ENCODE measurements at regions not wholly inside any gene's neighbourhood (a gene's known extent, or its start where the extent isn't known, plus 50 kb on each side); places are given as distances from the start of the nearest gene placed in this dataset.
A peak's percentile ranks its signal among the peaks of the same experiment; 100 is the strongest.
"Not testable (repeated sequence)": the region's sequence is repeated elsewhere in the genome, so short reads cannot be mapped to it uniquely, and the experiment has no call there.

DNA sequence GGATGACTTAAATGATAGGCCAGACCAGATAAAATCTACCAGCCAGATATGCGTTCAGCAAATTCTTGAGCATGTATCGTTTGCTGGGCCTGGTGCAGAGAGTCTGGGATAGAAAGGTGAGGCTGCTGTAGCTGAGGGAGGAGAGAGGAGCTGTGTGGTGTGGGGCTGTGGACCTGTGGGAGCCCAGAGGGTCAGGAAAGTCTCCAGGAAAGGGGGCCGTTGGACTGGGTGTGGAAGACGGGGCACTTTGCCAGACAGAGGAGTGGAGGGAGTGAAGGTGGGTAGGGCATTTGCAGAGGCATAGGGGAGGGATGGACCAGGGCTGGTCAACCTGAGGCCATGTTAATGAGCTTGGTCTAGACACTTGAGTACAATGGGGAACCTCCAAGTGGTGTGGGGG, 124.7 kb upstream of the UNC5B start:
- DNase-seq = peak; percentile 4 to 9

DNA sequence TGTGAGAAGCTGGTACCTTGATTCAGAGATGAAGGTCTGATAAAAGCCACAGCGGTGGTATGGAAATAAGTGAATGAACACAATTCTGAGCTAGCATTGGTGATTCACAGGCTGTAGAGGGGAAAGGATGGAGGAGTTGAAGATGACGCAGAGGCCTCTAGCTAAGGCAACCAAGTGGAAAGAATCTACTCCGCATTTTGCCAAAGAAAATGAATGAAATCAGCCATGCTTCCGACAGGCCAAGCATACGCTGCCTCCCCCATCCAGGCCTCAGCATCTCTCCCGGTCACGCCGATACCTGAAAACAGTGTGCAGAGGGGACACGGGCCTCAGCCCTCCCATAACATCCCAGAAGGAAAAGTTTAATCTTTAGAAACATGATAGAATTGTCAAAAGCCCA, 124.3 kb upstream of the UNC5B start:
- DNase-seq = no peak

DNA sequence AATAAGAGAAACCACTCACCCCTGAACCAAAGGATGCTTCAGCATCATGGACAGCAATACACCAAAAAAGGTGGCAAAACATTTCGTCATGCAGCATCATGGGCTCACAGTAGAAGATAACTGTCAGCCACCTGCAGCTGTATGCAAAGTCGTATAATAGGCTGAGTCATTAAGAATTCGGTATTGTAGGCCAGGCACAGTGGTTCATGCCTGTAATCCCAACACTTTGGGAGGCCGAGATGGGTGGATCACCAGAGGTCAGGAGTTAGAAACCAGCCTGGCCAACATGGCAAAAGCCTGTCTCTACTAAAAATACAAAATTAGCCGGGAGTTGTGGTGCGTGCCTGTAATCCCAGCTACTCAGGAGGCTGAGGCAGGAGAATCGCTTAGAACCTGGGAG, 123.8 kb upstream of the UNC5B start:
- not testable (repeated sequence) for DNase-seq

DNA sequence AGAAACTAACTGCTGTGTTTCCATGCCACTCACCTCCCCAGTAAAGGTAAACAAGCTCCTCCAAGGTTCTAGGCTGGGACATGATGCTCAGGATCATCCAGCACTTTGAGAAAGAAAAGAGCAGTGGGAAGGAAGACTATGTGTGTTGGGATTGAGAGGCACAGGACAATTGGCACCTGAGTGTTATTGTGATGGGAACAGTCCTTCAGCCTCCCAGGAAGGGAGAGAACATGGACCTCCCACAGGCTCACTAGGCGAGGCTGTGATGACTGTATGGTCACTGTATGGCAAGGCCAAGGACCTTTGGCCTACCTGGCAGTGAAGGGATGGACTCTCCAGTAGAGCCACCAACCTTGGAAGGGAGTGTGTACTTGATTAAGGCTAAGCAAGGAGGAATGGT, 123.2 kb upstream of the UNC5B start:
- DNase-seq = peak; percentile 4 to 10

DNA sequence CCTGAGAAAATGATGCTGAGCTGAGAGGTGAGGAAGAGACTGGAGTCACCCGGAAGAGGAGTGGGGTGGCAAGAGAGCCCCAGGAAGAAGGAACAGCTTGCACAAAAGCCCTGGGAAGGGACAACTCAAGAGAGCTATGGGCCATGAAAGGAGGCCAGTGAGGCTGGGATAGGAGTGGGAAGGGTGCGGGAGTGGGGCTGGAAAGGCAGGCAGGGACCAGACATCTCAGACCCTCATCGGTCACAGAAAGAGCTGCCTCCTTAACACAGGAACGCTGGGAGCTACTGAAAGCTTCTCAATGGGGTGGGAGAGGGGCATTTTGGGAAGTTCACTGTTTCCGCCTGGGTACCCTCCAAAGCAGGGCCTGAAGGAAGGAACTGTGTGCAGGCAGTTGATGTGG, 122.0 kb upstream of the UNC5B start:
- peak; percentile 1 to 4 for DNase-seq

DNA sequence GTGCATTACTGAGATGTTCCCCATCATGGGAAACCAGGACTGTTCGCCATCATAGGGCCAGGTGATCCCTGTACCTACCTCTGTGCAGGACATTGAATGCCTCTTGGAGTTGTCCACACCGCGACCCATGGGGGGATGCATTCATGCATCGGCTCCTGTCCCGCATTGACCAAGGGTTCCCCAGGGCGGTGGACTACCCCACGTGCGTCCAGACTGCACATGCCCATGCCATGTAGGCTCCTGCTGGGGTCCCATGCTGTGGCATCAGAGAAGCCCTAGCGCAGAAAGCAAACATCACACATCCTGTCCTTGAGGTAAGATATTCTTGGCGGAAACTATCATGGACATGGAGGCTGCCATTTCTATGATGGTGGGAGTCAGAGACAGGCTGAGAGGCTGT, 121.6 kb upstream of the UNC5B start:
- peak in 1 of 2 experiments; percentile 6 for DNase-seq

DNA sequence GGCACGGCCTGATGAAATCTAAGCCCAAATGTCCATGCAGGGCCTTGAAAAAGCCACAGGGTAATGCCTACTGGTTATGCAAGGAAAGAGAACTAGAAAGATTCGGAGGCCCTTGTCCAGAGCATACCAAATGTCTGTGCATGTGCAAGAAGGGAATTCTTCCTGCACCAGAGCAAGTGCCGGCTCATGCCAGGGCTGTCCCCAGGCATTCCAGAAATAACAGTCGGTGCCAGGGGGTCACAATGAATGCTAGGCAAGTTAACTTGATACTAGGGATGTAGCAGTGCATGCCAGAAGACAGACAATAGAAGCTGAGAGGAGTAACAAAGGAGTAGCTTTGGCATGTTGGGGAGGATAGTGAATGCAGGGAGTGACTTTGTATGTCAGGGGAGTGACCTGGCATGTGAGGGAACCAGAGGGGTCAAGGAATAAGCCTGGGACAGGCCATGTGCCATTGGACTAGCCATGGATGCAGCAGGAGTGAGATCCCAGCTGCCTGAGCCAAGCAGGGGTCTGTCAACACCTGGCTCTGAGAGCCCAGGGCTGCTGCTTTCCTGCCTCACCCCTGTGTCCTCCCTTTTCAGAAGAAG, 119.5 kb upstream of the UNC5B start:
- DNase-seq = no peak

DNA sequence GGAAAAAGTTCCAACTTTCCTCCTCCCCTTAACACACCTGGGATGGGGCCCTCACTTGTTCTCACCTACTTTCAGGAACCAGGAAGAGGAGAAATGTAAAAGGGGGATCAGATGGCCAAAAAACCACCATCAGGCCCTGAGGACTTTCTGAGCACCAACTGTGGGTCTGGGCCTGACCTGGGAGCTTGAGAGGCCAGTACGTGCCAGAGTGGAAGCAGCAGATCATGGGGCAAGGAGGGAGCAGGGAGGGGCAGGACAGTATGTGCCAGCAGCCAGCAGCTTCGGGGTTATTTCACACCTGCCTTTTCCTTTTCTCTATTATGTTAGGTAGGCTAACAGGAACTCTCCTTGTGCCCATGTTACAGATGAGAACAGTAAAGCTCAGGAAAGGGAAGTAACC, 118.8 kb upstream of the UNC5B start:
- peak in 1 of 2 experiments; percentile 7 for DNase-seq

DNA sequence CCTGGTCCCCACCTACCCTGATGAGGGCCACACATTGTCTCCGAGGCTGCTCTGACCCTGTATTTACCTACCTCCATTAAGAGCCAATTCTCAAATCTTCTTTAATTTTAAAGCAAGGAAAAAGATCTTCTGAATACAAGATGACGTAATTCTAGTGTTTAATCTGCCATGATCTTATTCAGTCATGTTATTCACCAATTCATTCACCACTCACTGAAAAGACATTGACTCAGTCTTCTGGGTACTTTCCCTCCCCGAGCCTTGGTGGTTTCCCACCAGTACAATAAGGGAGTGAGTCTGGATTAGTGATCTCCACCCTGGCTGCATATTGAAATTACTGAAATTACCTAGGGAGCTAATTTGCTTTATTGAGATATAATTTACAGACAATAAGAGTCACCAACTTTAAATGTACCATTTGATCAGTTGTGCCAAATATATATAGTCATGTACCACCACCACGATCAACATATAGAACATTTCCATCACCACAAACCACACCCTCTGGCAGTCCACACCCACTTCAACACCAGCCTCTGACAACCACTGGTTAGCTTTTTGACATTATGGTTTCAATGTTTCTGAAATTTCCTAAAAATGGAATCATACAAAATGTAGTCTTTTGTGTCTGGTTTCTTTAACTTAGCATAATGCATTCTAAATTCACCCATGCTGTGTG, 117.5 kb upstream of the UNC5B start:
- DNase-seq = peak; percentile 20 to 28

DNA sequence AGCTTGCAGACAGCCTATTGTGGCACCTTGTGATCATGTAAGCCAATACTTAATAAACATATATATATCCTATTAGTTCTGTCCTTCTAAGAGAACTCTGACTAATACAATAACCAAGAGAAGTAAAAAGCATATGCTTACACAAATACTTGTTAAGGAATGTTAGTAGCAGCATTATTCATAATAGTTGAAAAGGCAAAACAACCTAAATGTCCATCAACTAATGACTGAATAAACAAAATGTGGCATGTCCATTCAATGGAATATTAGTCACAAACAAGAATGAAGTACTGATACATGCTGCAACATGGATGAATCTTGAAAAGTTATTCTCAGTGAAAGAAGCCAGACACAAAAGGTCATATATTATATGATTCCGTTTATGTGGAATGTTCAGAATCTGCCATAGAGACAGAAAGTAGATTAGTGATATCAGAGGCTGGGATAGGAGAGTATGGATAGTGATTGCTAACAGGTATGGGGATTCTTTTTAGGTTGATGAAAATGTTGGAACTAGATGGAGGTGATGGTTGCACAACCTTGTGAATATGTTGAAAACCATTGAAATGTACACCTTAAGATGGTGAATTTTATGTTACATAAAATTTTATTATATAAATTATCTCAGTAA, 112.5 kb upstream of the UNC5B start:
- DNase-seq = no peak

DNA sequence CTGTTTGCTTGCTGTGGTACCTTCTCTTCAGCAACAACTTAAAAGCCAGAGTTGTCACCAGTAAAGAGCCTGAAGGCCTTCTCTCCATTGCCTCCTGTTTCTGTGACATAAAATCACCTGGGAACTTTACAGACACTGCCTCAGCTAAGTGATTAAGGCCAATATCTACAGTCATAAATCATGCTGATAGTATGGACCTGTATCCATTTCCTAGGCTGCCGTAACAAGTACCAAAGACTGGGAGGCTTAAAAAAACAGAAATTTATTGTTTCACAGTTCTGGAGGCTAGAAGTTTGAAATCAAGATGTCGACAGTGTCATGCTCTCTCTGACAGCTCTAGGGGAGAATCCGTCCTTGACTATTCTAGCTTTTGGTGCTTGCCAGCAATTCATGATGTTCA, 108.4 kb upstream of the UNC5B start:
- no peak for DNase-seq

DNA sequence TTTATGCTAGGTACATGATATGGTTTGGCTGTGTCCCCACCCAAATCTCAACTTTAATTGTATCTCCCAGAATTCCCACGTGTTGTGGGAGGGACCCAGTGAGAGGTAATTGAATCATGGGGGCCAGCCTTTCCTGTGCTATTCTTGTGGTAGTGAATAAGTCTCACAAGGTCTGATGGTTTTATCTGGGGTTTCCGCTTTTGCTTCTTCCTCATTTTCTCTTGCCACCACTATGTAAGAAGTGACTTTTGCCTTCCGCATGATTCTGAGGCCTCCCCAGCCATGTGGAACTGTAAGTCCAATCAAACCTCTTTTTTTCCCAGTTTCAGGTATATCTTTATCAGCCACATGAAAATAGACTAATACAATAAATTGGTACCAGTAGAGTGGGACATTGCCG, 106.2 kb upstream of the UNC5B start:
- DNase-seq = not testable (repeated sequence)

DNA sequence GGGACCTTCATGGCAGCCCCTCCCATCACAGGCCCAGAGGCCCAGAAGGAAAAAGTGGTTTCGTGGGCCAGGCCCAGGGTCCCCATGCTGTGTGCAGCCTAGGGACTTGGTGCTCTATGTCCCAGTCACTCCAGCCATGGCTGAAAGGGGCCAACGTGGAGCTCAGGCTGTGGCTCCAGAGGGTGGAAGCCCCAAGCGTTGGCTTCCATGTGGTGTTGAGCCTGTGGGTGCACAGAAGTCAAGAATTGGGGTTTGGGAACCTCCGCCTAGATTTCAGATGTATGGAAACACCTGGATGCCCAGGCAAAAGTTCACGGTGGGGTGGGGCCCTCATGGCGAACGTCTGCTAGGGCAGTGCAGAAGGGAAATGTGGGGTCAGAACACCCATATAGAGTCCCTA, 105.3 kb upstream of the UNC5B start:
- DNase-seq = not testable (repeated sequence)

DNA sequence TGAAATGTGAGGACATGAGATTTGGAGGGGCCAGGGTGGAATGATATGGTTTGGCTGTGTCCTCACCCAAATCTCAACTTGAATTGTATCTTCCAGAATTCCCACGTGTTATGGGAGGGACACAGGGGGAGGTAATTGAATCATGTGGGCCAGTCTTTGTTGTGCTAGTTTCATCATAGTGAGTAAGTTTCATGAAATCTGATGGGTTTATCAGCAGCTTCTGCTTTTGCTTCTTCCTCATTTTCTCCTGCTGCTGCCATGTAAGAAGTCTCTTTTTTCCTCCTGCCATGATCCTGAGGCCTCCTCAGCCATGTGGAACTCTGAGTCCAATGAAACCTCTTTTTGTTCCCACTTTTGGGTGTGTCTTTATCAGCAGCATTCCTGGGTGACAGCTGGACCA, 104.3 kb upstream of the UNC5B start:
- DNase-seq = not testable (repeated sequence)

DNA sequence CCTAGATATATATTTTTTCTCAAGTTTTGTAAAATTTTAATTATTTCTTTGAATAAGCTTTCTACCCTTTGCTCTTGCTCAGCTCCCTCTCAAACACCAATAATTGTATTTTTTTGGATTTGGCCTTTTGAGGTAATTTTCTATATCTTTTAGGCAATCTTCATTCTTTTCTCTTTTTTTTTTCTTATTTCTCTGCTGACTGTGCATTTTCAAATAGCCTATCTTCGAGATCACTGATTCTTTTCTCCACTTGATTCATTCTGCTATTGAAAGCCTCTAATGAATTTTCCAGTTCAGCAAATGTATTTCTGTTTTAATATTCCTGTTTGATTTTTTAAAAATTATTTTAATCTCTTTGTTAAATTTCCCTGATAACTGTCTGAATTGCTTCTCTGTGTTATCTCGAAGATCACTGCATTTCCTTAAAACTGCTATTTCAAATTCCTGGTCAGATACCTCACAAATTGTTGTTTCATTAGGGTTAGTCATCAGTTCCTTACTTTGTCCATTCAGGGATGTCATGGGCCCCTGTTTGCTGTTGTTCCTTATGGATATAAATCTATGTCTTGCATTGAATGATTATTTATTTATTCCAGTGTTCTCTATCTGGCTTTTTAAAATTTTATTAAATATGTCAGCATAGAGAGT, 100.1 kb upstream of the UNC5B start:
- no peak for DNase-seq

DNA sequence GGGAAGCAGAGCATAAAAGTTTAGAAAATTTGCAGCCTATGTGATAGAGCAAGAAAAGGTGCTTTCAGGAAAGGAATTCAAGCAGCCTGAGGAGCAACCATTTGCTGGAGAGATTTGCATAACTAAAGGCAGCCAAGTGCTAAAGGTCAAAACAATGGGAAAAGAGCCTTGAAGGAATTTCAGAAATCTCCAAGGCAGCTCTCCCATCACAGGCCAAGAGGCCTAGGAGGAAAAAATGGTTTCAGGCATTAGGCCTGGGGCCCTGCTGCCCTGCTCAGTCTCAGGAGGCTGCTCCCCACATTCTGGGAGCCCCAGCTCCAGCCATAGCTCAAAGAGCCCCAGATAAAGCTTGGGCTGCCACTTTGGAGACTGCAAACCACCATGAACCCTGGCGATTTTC, 95.9 kb upstream of the UNC5B start:
- no peak for DNase-seq

DNA sequence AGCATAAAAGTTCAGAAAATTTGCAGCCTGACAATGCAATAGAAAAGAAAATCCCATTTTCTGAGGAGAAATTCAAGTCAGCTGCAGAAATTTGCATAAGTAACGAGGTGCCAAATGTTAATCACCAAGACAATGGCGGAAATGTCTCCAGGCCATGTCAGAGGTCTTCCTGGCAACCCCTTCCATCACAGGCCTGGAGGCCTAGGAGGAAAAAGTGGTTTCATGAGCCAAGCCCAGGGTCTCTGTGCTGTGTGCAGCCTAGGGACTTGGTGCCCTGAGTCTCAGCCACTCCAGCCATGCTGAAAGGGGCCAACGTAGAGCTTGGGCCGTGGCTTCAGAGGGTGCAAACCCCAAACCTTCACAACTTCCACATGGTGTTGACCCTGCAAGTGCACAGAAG, 94.8 kb upstream of the UNC5B start:
- not testable (repeated sequence) for DNase-seq

DNA sequence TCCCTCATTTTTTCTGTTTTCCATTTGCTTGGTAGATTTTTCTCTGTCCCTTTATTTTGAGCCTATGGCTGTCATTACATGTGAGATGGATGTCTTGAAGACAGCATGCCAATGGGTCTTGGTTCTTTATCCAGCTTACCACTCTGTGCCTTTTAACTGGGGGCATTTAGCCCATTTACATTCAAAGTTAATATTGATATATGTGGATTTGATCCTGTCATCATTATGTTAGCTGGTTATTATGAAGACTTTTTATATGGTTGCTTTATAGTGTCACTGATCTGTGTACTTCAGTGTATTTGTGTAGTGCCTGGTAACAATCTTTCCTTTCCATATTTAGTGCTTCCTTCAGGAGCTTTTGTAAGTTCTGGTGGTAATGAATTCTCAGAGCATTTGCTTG, 89.3 kb upstream of the UNC5B start:
- DNase-seq = no peak

DNA sequence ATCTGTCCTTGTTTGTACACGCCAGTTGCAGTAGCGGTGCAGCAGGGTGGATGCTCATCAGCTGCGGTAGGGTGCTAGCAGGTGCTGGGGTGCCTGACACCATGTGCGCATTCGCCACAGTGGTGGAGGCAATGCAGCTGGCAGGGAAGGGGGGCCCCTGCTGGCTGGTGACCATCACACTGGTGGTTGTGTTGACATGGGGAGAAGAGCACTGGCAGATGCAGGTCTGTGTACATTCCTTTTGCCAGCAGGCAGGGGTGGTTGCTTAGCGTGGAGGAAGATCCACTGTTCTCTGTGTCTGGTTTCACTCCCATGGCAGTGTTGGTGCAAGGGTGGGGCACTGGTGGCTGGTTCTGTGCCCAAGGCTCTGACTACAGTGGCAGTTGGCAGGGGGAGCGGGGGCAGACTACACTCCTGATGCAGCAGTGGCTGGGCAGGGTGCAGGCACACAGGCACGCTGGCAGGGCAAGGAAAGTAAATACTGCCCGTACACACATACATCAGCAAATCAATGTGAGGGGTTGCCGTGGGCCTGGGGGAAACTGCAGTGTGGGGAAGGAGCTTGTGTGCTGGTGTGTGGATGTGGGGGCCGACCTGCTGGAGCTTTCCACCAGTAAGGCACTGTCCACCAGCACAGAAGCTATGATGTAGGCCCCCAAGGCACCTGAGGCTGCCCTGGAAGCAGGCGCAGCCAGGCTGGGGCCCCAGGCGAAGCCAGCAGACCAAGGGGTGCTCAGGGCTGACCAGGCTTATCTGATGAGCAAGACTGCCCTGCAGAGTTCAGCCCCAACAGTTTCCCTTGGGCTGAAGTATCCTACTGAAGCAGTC, 87.2 kb upstream of the UNC5B start:
- DNase-seq = no peak

DNA sequence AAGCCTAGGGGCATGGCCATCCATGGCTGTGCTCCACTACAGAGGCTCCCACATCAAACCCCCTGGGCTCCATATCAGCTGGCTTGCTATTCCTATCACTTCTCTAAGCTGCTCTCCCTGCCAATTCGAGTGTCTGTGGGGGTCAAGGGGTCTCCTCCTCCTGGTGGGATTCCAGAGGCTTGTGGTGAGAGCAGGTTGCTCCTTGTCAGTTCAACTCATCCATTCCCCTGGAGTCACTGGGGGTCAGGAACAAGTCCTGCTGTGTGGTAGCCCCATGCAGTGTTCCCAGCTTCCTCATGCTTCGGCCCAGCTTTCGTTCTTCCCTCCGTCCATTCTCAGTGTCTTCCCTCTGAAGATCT, 86.6 kb upstream of the UNC5B start:
- no peak for DNase-seq

DNA sequence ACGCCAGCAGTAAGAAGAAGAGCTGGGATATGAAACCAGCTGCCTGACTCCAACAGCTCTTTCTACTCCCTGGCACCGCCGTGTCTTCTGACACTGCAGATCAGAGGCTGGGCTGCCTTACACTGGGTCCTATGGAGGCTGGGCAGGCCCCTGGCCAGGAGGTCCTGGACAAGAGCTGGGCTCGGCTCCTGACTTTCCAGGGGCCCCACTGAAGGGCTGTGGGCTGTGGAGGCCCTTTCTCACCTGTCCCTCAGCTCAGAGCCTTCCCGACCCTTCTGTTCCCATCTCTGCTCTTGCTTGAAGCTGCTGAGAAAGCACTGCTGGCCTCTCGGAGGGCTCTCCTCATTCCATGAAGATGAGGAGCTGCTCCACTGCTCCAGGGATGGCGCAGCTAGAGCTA, 85.9 kb upstream of the UNC5B start:
- DNase-seq = no peak

DNA sequence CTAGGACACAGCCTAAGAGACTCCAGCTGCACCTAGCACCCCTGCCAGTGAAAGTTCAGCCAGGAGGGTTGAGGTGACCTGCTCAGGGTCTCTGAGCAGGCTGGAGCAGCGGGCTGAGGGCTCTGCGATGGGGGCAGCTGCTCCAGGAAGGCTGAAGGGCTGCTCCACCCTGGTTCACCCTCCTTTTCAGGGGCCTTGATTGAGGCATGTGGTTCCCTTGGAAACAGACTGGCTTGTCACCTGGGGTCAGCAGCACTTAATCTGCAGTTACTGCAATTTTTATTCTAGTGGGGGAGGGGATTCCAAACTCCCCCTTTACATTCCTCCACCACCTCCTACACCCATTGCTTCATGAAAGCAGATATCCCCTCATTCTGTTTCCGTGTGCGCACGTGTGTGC, 85.3 kb upstream of the UNC5B start:
- no peak for DNase-seq

DNA sequence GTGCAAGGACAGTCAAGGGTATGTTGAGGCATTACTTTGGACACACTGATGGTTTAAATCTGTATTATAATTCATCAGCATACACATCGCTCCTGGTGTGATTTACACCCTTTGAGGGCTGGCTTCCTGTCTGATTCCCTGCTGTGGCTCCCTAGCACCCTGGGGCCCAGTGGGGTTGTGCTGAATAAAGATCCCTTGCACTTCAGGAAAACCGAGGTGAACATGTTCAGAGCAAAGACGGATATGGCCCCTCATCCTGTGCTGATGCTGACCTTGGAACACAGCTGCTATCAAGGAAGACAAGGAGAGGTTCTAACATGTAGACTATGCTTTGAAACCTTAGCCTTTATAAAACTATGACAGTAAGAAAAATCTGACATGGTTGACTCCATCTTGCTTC, 84.6 kb upstream of the UNC5B start:
- DNase-seq = no peak

Data from activated T-cell treated with anti-CD3 and anti-CD28 coated beads, Interleukin-2, amount 50 U/mL, for 48 hours (primary cell).